Lower leg skin (tissue), 3 donors: ENCODE measurements at regions not wholly inside any gene's neighbourhood (a gene's known extent, or its start where the extent isn't known, plus 50 kb on each side); places are given as distances from the start of the nearest gene placed in this dataset.

Experiments
- POLR2A ChIP-seq, 2 donors: fragments of 450-650 bp; IDR thresholded peaks; one replicate each; pipeline ENCODE4 v1.6.1; 2016 to 2017; ENCODE audit warnings: antibody characterized with exemption in 2 of 2, mild to moderate bottlenecking in 1 of 2, moderate library complexity in 1 of 2
- TF ChIP-seq, protein P1 (sequence below), 3 donors: fragments of 450-650 bp; IDR thresholded peaks; one replicate each; pipeline ENCODE4 v1.5.1; 2016; ENCODE audit warnings: antibody characterized with exemption in 3 of 3, mild to moderate bottlenecking in 3 of 3, moderate library complexity in 2 of 3

DNA sequence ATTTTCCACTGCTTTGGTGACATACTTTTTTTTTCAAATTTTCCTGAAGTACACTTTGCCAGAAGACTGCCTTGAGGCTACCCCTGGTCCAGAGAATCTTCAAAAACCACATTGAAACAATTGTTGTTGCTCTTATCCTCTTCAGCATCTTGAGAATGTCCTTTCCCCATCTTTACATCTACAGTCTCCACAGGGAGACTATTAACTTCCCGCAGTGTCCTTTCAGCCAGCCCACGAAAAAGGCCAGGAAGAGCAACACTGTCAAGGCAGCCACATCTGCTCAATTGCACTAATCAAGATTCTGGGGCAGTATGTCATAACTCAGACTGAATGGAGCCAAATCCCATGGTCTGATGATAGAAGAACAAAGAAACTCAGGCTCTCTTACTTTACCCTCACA lies 148.3 kb downstream of the ENC1 start:
- TF ChIP-seq, protein P1, sequence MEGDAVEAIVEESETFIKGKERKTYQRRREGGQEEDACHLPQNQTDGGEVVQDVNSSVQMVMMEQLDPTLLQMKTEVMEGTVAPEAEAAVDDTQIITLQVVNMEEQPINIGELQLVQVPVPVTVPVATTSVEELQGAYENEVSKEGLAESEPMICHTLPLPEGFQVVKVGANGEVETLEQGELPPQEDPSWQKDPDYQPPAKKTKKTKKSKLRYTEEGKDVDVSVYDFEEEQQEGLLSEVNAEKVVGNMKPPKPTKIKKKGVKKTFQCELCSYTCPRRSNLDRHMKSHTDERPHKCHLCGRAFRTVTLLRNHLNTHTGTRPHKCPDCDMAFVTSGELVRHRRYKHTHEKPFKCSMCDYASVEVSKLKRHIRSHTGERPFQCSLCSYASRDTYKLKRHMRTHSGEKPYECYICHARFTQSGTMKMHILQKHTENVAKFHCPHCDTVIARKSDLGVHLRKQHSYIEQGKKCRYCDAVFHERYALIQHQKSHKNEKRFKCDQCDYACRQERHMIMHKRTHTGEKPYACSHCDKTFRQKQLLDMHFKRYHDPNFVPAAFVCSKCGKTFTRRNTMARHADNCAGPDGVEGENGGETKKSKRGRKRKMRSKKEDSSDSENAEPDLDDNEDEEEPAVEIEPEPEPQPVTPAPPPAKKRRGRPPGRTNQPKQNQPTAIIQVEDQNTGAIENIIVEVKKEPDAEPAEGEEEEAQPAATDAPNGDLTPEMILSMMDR (IDR thresholded peaks at IDR 0.05) = no peak
- TF ChIP-seq POLR2A (IDR thresholded peaks at IDR 0.05) = no peak
